LNCAP (cell line): ENCODE measurements at regions not wholly inside any gene's neighbourhood (a gene's known extent, or its start where the extent isn't known, plus 50 kb on each side); places are given as distances from the start of the nearest gene placed in this dataset.

Experiments used
- TF ChIP-seq, protein P1 (sequence below): fragments of 450-650 bp; IDR thresholded peaks from 2 replicates; pipeline ENCODE4 v1.5.1; 2017; ENCODE audit warnings: mild to moderate bottlenecking

DNA sequence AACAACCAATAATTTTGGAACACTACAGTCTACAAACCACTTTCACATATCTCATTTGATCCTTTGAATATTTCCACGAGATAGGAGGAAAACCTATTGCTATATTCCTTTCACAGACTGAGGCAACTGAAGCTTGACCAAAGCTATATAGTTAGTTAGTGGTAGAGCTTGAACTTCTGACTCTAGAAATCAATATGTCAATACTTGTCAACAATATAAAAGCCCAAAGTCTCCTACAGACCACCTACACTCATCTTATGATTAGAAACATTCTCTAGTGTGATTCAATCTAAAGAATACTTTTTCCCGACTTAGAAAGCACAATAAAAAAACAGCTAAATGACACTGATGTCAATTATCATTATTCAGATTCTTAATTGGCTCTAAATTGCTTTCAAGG lies 139.4 kb downstream of the RPS29 start:
- TF ChIP-seq, protein P1, sequence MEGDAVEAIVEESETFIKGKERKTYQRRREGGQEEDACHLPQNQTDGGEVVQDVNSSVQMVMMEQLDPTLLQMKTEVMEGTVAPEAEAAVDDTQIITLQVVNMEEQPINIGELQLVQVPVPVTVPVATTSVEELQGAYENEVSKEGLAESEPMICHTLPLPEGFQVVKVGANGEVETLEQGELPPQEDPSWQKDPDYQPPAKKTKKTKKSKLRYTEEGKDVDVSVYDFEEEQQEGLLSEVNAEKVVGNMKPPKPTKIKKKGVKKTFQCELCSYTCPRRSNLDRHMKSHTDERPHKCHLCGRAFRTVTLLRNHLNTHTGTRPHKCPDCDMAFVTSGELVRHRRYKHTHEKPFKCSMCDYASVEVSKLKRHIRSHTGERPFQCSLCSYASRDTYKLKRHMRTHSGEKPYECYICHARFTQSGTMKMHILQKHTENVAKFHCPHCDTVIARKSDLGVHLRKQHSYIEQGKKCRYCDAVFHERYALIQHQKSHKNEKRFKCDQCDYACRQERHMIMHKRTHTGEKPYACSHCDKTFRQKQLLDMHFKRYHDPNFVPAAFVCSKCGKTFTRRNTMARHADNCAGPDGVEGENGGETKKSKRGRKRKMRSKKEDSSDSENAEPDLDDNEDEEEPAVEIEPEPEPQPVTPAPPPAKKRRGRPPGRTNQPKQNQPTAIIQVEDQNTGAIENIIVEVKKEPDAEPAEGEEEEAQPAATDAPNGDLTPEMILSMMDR: no peak

DNA sequence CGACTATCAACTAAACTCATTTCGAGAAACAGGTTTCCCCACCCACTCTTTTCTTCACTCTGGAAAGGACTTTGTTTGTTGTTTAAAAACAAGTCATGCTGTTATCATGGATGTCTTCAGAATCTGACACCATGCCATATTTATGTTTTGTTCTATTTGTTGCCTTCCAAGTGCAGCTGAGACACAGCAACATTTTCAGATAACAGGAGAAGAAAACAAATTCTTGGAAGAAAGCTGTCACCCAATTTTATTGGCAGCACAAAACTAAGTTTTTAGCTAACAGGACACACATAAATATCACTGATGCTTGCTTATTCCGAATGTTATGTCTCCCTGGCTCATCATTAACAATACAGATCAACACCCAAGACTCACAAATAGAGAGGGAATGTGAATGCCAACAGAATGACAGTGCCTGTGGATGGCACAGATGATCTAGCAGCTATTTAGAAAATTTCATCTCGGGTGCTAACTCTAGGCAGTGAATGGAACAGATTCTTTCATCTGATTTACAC lies 147.9 kb downstream of the RPS29 start:
- TF ChIP-seq, protein P1: no peak

DNA sequence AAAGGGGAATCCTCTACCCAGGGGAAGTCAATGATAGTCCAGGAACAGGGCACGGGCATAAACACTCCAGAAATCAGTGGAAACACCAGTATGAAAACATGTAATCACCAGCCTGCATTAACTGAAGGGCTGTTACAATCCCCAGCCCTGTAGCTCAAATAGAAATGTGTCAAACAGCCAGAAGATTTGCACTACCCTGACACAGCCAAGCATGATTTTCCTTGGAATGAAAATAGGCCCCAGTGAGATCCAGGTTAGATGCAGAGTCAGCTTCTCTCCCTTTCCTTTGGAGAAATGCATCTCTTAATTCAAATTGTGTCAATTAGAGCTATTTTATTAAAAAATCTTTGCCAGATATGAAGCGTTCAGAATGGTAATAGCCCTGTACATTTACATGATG lies 158.1 kb downstream of the RPS29 start:
- TF ChIP-seq, protein P1: no peak

DNA sequence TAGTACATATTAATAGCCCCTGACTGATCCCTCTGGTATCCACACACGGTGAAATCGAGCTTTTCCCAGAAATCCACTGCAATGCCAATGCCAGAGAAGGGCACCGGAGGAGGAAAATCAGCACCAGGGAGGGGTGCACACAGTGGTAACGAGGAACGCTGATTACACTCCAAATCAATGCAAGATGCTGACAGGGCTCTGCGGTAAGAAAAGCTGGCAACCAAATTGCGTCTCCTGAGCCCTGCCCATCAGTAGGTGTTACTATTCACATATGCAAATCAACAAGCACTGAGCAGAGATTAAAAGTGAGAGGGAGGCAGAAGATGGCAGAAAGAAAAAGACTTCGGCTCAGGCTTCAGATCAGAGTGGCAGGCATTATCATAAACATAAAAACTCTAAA lies 159.1 kb downstream of the RPS29 start:
- TF ChIP-seq, protein P1: no peak

DNA sequence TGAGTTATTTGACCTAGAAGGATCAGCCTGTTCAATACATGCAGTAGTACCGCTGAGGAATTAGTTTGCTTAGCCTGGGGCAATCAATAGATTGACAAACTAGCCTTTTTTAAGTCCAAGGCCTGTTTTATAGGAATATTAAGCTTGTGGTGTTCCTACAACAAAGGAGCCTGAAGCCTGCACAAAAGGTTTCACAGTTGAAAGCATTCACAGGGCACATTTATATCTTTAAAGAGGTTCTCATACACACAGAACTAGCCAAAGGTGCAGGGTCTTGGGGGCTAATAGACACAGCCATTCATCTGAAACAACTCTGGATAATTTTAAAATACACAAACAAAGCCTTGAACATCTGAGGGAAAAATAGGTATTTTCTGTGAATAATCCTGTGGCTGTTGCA lies 160.3 kb downstream of the RPS29 start:
- TF ChIP-seq, protein P1: no peak

DNA sequence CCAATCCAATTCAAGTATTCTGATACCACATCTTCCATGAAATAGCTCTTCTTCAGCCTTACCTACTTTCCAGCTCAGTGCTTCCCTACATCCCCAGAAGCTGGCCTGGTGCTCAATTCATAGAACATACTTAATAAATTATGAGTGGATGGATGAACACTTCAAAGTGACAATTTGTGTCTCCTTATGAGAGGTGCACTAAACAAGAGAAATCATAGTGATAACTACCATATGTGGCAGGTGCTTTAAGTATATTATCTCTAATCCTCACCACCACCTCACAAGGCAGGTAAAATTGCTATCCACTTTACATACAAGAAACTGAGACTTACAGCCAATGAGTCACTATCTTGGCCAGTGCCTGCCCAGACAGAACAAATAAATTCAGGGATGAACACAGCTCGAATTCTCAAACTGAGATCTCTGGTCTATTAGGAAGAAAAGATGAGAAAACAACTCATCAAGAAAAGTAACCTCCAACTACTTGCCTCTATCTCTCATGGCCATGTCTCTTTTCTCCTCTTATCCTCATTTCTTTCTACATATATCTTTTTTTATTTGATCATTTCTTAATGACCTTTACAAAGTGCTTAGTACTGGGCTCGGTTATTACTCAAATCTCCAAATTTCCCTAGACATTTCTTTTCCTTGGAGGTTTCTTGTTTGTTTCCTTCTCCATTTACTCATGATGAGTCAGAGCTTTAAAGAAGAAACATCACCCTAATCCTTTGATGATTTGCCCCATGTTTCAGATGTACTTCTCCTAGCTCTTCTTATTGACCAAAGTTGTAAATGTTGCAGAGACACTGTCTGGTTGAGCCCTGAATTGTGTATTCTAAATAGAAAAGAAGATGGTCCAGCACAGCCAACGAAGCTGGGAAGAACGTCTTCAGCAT lies 161.5 kb downstream of the RPS29 start:
- TF ChIP-seq, protein P1: no peak

DNA sequence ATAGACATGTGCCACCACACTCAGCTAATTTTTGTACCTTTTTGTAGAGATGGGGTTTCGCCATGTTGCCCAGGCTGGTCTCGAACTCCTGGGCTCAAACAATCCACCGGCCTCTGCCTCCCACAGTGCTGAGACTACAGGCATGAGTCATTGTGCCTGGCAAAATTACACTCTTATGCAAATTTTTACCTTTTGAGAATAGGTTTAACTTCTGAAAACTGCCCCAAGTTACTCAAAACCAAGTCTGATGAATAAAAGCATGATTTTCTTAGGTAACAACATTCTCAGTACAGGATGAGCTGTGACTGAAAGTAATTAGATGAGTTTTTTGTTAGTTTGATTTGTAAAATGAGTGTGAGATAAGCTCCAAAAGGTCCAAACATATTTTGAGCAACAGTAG lies 166.0 kb downstream of the RPS29 start:
- TF ChIP-seq, protein P1: no peak
